Mucosa of gallbladder (tissue), 1 donor: ENCODE measurements at regions not wholly inside any gene's neighbourhood (a gene's known extent, or its start where the extent isn't known, plus 50 kb on each side); places are given as distances from the start of the nearest gene placed in this dataset.

Experiments used
- DNase-seq: peaks from one replicate; pipeline ENCODE4 v3.0.0-alpha.2; 2020; ENCODE audit warnings: low spot score
- donor health status: DM: no; HTN: no; CAD: no.

DNA sequence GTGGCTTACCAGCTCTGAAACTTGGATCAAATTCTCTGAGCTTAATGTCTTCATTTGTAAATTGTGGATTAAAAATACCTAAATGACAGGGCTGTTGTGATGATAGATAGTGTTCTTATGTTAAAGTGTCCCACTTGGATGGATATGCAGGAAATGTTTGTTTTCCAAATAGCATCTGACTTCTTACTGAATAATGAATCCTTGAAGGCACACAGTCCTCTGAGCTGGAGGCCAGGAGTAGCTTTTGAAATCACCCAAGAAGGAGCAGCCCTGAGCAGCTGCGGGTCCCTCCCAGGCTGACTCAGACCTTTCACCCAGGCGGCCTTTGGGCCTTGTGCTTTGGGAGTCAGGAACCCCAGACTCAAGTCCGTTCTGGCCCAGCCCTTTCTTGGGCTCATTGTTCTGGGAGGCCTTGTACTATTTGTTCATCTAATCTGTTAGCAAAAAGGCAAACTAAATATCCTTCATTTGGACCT, 173.0 kb upstream of the GATA6 start:
- no peak for DNase-seq

DNA sequence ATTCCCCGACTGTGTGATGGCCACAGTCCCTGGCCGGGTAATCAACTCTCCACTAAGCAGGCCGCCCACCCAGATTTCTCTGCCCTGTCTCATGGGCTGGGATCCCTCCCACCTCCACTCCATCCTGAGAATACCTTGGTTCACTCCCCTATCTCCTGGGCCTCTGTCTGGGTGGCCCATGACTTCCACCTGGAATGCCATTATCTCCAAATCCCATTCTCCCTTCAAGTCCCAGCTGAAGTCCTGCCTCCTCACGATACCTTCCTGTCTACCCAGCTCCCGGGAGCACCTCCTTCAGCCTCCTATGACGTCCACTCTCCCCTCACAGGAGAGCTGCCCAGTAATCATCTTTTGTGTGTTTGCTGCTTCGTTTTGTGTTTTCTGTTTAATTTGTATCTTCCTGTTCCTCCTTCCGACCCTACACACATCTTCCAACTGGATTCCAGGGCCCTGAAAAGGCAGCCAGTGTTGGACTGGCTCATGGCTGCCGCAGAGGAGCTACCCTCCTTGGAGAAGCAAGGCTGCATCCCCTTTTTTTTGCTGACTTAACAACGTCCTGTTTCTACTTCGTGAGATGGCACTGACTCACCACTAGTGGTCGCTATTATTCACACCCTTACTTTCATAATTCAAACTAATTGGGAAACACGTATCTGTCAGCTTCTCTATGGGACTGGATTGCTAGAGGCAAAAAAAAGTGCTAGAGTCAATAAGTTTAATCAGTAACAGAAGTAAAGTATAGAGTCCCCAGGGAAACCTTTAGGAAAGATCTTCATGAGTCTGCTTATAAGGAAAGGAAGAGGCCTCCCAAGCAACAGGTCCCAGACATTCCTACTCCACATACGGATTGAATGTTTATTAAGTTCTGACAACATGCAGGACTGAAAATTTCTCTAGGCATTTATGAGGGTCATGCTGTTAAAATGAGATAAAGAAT, 171.9 kb upstream of the GATA6 start:
- peak; percentile 34 for DNase-seq

DNA sequence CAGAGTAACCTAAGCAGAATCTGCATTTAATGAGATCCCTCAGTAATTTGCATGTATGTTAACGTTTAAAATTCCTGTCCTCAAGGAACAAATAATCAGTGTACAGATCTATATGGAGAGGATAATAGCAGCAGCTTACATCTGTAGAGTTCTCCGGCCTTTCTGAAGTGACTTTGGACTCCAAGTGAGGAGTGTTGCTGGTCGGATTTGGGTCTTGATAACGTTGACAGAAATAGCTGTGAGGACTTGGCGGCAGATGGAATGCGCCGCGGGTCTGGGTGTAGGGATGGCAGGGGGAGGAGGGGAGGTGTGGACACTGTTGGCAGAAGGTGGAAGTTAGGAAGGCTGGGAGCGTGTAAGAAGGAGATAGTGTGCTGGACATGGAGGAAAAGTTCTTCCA, 170.9 kb upstream of the GATA6 start:
- DNase-seq = no peak

DNA sequence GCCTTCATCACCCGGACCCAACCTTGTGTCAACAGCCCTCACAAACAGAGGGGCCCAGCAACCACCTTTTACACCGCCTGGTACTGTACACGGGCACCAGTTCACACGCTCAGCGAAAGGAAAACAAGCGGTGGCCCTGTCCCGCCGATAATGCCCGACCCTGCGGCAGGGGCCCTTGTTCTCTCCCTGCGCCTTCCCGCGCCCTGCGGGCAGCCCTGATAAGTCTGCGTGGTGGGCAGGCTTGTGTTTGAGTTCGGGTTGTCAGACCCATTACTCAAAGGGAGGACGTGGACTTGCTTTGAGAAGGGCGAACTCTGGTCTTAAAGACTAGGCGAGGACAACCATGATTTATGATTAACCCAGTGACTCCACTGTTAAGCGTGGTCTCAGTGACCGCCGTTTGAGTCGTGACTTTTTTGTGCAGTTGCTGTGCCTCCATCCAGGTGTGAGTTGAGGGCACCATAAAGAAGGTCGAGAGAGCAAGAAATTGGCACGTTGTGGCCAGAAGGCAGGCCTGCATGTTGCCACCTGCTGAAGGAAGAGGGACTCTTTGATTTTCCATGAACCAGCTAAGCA, 167.4 kb upstream of the GATA6 start:
- DNase-seq = no peak

DNA sequence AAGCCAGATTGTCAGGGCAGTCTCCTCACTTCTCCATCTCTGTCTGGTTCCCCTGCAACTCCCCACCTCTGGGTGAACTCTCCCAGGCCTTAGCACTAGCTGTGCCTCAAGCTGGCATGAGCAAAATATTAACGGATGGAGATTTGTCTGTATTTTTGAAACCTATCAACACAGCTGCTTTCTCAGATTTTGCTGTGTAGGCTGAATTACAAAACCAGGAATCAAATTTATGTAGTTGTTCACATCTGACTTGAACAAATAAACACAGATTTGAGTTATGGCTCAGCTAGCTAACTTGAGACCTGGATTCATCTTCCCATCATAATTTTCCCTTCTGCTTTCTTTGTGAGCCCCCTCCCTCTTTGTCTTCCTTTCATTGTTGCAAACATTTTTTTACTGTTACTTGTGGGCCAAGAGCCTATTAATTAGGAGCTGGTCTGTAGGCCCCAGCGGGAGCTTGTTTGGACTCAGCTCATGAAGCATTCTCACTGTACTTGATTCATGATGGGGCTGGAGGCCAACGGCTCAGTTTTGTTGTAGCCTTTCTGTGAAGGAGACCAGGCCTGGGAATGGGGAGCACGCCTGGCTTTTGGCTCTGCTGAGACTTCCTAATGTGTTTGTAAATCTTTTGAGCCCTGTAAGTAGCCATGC, 164.1 kb upstream of the GATA6 start:
- DNase-seq = peak; percentile 48

DNA sequence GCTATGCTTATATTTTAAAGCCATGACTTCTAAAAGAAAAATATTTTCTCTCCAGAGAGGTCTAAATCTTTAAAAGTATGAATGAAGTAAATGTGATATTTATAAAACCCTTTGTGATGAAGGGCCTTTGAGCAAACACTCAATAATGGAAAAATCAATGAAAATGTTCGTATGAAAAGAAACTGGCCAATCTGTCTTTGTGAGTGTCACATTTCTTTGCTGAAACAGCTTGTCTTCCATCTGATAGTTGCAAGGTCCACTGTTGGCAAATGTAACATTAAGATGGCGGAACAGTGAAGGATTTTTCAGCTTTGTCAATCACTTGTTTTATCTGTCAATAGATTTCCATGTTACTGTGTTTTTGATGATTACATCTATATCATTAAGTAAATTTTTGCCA, 162.9 kb upstream of the GATA6 start:
- DNase-seq = no peak

DNA sequence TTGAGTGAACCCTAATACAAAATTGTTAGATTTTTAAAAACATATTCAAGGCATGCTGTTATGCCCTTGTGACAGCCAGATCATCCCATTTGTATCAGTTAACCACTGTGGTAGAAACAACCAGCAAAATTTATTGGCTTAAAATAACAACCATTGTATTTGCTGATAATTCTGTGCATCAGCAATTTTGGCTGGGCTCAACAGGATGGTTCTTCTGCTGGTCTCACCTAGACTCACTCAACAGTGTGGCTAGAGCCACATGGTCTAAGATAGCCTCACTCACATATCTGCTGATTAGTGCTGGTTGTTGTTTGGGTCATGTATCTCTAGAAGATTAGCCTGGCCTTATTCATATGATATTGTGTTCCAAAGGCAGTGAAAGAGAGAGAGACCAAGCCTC, 160.1 kb upstream of the GATA6 start:
- no peak for DNase-seq

DNA sequence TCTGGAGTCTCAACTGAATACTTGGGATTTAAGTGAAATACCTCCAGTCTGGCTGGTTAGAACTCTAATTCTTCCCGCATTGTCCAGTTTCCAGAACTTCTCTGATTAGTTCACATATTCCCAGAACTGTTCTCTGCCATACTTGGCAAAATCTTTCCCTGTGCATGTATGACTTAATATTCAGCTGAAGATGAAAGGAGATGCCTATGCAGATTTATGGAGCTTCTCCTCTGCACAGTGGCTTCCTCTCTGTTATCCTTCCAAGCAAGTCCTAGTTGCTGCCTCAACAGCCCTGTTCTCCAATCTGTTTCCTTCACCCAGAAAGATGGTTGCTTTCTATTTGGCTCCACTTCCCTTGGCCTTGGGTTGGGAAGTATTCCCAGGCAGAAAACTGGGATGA, 155.4 kb upstream of the GATA6 start:
- DNase-seq = no peak

DNA sequence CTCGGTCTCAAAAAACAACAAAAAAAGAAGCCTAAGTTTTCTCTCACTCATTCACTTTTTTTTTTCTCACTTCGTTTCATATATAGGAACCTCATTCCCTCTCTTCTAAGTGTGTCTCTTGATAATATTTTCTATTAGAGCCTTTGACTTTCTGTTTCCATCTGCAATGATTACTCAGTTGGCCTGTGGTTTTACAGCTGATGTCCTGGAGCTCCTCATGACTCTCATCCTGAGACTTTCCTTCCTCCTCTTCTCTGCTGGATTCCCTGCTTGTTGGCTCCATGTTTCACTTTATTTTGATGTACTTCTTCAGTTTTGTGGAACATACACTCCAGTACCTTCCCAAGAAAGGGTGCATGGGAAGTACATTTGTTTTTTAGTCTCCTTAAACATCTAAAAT, 154.2 kb upstream of the GATA6 start:
- no peak for DNase-seq

DNA sequence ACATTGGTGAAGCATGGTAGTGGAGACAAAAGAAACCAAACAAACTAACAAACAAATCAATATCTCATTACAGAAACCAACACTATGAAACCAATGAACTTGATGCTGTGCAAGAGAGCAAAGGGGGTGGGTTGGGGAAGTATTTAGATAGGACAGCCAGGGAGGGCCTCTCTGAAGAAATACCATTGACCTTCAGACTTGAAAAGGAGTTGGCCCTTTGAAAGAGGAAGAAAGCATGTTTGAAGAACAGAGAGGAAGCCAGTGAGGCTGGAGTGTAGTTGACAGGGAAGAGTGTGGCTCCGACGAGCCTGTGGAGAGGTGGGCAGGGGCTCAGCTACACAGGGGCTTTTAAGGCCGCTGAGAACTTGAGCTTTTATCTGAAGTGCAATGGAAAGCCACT, 151.0 kb upstream of the GATA6 start:
- DNase-seq = no peak

DNA sequence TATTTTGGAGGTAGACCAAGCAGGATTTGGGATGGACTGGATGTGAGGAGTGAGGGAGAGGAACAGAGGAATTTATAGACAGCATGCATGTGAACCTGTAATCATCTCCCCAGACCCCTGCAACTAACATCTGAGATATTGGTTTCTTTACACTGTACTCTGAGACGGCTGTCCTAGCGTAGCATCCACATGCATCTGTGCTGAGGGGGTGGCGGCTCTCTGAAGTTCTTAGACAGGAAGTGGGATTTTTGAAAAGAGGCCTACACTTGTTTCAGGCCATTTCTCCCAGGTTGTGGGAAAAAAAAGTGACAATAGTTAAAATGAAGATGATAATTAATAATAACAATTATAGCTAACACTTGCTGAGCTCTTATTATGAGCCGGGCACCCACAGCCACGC, 150.2 kb upstream of the GATA6 start:
- DNase-seq = no peak

DNA sequence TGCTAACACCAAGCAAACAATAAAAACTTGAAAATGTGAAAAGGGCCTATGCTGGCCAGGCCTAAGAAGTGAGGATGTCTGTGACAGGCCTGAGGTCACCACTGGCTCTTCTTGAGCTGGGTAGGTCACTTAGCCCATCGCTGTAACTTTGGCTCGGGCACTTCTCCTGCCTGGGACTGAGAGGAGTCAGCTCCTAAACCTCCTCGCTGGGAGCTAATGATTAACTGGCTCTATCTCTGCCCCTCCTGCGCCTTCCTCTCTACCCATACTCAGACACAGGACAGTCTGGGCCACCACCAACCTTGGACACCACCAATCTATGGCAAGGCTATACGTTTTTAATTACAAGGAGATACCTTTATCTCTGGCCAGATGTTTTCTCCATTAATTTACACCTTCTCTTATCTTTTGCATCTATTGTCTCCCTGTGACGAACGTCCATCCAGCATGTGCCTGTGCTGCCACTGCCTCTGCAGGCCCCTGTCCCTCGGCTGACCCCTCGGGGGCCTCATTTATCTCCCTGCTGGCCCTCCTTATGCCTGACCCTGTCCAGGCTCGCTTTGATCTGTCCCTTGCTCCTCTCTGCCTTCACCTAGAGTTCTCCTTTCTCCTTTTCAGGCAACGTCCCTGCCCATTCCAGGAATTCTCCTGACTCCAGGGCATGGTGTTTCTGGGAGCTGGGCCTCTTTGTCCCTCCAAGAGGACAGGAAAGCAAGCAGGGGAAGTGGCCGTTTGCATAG, 149.1 kb upstream of the GATA6 start:
- no peak for DNase-seq

DNA sequence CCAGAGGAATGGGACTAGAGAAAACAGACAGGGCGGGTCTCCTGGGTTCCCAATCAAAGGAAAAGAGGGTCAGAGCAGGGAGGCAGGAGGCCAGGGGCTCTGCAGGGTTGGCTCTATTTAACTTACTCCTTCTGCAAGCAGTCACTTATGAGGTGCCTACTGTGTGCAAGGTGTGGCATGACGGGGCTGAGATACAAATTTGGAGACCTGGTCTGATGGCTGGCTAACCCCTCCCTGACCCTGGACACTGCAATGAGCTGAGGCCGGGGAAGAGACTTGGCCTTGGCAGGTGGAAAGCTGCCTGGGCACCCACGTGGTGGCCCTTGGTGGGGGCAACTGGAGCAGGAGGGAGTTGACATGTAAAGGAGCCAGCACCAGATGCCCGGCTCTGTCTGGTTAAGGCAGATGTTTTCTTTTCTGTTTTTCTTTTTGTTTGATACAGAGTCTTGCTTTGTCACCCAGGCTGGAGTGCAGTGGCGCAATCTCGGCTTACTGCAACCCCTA, 148.5 kb upstream of the GATA6 start:
- no peak for DNase-seq

DNA sequence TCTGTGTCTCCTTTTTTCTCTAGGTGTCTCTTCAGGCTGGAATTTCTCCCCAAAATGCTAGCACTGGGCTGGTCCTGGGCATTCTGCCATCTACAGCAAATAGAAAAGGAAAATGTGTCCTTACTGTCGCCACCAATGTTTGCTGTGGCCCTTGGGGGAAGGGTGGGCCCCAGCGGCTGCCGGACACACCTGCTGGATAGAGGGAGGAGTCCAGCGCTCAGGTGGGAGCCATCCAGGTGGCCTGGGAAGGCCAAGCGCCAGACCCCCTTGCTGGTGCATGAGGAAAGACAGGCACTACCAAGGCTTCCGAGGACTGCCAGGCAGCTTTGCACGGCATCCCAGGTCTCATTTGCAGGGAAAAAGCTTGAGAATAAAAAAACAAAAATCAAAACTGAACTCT, 147.7 kb upstream of the GATA6 start:
- DNase-seq = no peak

DNA sequence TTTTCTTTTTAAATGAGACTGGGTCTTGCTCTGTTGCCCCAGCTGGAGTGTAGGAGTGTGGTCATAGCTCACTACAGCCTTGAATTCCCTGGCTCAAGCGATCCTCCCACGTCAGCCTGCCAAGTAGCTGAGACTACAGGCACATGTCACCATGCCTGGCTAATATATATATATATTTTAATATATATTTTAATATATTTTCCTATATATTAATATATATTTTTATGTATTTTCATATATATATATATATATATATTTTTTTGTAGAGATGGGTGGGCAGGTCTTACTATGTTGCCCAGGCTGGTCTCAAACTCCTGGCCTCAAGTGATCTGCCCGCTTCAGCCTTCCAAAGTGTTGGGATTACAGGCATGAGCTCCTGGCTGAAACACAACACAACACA, 144.5 kb upstream of the GATA6 start:
- no peak for DNase-seq

DNA sequence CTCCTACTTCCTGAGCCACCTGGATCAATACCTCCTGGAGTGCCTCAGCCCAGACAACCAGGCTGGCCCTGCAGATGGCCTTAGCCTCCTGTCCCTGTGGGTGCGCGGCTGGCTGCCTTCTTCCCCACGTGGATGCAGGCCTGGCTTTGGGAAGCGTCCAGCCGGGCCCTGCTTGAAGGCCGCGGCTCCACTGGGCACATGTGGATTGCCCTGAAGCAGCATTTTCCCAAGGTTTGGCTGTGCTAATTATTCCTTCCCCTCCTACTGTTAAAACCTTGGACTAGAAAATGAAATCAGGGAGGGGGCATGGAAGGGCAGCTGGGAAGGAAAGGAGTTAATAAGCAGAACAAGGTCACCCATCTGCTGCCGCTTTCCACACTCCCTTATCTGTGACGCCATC, 143.0 kb upstream of the GATA6 start:
- peak; percentile 58 for DNase-seq

DNA sequence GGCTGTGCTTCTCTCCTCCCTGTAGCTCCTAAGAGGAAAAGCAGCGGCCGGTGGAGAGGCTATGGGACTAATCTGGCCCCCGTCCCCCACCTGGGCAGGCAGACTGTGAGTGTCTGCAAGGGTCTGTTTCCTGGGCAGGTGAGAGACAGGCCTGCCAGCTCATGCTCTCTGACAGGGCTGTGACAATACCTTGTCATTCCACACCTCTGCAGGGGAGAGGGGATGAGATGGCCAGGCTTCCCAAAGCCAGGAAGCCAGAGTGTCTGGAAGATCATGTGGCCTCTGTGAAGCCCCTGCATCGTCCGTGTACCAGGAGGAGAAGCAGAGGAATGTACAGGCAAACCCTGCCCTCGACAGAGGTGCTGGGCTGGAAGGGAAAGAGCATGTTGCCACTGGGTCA, 142.5 kb upstream of the GATA6 start:
- no peak for DNase-seq

DNA sequence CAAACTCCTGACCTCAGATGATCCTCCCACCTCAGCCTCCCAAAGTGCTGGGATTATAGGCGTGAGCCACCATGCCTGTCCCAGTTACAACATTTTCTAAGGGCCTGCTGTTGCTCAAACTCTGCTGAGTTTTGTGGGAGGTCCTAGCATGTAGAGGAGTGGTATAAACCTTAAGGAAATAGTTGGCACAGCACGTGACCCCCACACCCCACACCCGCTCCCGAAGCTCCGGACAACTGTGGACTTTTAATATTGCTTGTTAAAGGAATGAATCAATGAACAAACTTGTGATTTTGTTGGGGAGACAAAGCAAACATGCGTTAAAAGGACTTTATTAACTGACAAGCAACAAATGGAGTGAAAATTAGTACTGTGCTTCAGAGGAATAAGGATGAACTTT, 137.8 kb upstream of the GATA6 start:
- peak; percentile 19 for DNase-seq

DNA sequence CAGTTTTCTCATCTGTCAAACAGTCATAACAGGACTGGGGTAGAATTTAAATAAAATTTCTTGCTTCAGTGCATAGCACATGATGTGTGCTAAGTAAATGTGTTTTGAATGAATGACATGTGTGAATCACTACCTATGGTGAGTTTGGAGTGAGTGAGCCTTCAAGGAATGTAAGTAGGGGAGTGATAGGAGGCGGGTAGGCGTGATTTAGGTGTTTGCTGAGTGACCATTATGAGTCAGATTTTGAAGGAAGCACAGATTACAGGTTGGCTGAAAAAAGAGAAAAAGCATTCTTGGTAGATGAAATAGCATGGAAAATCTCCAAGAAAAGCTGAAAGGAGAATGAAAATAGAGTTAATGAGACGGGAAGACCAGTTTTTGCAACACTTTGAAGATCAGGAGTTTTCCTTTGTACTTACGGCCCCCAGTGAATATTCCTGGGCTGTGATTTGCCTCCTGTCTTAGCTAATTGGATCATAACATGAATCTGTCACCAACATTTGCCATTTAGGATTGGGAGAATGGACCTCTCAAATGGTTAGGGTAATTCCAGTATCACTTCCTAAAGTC, 136.9 kb upstream of the GATA6 start:
- peak; percentile 29 for DNase-seq

DNA sequence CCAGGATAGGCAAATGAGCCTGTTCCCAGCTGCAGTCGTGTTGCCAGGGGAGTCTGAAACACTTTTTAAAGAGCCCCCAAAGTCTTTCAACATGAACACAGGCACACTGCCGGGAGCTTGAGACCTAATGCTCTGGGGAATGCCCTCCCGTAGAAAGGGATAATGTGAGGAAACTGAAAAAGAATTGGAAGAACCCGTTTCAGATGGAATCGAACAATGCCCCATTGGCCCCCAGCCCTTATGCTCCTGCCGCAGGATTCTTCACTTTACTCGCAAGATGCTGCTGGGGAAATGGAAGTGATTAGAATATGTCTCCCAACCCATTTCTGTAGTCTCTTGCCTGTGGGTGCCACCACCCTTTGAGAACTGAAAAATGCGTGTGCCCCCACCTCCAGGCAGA, 136.3 kb upstream of the GATA6 start:
- no peak for DNase-seq

DNA sequence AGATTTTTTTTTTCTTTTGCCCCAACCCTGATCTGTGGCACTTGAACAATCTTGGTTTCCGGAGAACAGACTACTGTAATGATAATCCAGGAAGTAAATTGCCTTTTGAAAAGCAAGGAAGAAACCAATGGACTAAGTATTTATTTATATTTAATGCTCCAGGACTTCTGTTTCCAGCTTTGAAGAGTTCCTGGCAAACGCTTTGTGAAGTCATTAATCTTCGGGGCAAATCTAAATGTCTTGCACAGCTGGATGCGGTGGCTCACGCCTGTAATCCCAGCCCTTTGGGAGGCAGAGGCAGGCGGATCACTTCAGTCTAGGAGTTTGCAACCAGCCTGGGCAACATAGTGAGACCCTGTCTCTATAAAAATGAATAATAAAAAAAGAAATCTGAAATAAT, 135.1 kb upstream of the GATA6 start:
- no peak for DNase-seq

DNA sequence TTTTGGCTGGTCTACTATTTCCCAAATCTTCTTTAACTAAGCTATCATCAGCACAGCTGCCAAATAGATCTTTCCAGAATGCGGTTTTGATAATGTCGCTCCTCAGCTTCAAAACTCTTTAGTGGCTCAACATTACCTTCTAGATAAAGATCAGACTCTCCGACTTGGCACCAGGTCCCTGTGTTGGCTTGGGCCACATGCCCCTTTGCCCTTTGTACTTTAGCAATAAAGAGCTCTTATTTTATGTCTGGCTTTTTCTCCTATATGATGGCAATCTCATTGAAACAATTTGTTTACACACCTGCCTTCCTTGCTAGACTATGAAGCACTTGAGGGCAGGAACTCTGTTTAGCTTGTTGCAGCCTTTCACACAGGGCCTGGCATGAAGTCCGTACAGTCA, 128.9 kb upstream of the GATA6 start:
- DNase-seq = no peak
